ENCODE measurements at regions not wholly inside any gene's neighbourhood (a gene's known extent, or its start where the extent isn't known, plus 50 kb on each side); places are given as distances from the start of the nearest gene placed in this dataset.
"Not testable (repeated sequence)": the region's sequence is repeated elsewhere in the genome, so short reads cannot be mapped to it uniquely, and the experiment has no call there.

- TF ChIP-seq SUZ12 (IDR thresholded peaks at IDR 0.05; ENCODE audit: extremely low read depth, insufficient read depth, insufficient read length) (no peak), YY1 (IDR thresholded peaks at IDR 0.05; ENCODE audit: insufficient read depth, insufficient read length) (no peak), ZNF274 (IDR thresholded peaks at IDR 0.05; ENCODE audit: low read depth, low read length) (no peak)
- H3K4me1 ChIP-seq (ENCODE audit: insufficient read depth, insufficient read length) = no peaks in the 10 kb centered on the region
- H3K9me3 ChIP-seq (ENCODE audit: insufficient read depth, low read length) = peaks cover 13% of the 10 kb centered on the region
- DNase-seq (ENCODE audit: low read depth, low spot score) = no peak
- H3K9ac ChIP-seq (ENCODE audit: insufficient read length, low read depth) = no peak overlapping the region
- H3K4me3 ChIP-seq (ENCODE audit: insufficient read length, low read depth) = no peak overlapping the region
- H3K36me3 ChIP-seq (ENCODE audit: insufficient read depth, insufficient read length, low read length) = no peaks in the 10 kb centered on the region
- no peaks in the 10 kb centered on the region for H3K27me3 ChIP-seq (ENCODE audit: insufficient read depth, insufficient read length)
Measured at GRCh38 chr19:27717825-27718224, 1495.1 kb downstream of the UQCRFS1 start.

GRCh38 chr19:27716922-27717321, 1496.0 kb downstream of the UQCRFS1 start:
- no peaks in the 10 kb centered on the region for H3K27me3 ChIP-seq (ENCODE audit: insufficient read depth, insufficient read length)
- TF ChIP-seq SUZ12 (IDR thresholded peaks at IDR 0.05; ENCODE audit: extremely low read depth, insufficient read depth, insufficient read length) = no peak
- TF ChIP-seq ZNF274 (IDR thresholded peaks at IDR 0.05; ENCODE audit: low read depth, low read length) = no peak
- no peak for TF ChIP-seq YY1 (IDR thresholded peaks at IDR 0.05; ENCODE audit: insufficient read depth, insufficient read length)
- H3K9me3 ChIP-seq (ENCODE audit: insufficient read depth, low read length) = peaks cover 9% of the 10 kb centered on the region; the same call in 1 of the 2 replicates

DNA sequence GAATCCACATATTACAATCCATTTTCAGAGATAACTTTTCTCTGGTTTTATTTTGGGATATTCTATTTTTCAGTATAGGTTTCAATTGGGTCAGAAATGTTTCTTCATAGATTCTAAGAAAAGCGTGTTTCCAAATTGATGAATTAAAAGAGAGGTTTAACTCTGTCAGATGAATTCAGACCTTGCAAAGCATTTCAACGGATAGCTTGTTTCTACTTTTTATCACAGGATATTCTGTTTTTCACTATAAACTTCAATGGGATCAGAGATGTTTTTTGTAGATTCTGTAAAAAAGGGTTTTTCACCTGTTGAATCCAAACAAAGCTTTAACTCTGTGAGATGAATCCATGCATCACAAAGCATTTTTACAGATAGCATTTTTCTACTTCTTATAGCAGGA, 1498.1 kb downstream of the UQCRFS1 start:
- Histone ChIP-seq H3K4me3 (ENCODE audit: insufficient read length, low read depth) (no peak overlapping the region), H3K9me3 (ENCODE audit: insufficient read depth, low read length) (no peaks in the 10 kb centered on the region), H3K4me1 (ENCODE audit: insufficient read depth, insufficient read length) (no peaks in the 10 kb centered on the region), H3K9ac (ENCODE audit: insufficient read length, low read depth) (no peak overlapping the region), H3K36me3 (ENCODE audit: insufficient read depth, insufficient read length, low read length) (no peaks in the 10 kb centered on the region), H3K27me3 (ENCODE audit: insufficient read depth, insufficient read length) (no peaks in the 10 kb centered on the region)
- no peak for TF ChIP-seq SUZ12 (IDR thresholded peaks at IDR 0.05; ENCODE audit: extremely low read depth, insufficient read depth, insufficient read length)
- TF ChIP-seq YY1 (IDR thresholded peaks at IDR 0.05; ENCODE audit: insufficient read depth, insufficient read length) = no peak
- no peak for TF ChIP-seq ZNF274 (IDR thresholded peaks at IDR 0.05; ENCODE audit: low read depth, low read length)
- no peak for DNase-seq (ENCODE audit: low read depth, low spot score)

More at GRCh38 chr19:27716922-27717321, 1496.0 kb downstream of the UQCRFS1 start:
- DNase-seq (ENCODE audit: low read depth, low spot score) = no peak
- no peak overlapping the region for H3K4me3 ChIP-seq (ENCODE audit: insufficient read length, low read depth)
- no peaks in the 10 kb centered on the region for H3K36me3 ChIP-seq (ENCODE audit: insufficient read depth, insufficient read length, low read length)
- H3K9ac ChIP-seq (ENCODE audit: insufficient read length, low read depth) = no peak overlapping the region
- no peaks in the 10 kb centered on the region for H3K4me1 ChIP-seq (ENCODE audit: insufficient read depth, insufficient read length)

DNA sequence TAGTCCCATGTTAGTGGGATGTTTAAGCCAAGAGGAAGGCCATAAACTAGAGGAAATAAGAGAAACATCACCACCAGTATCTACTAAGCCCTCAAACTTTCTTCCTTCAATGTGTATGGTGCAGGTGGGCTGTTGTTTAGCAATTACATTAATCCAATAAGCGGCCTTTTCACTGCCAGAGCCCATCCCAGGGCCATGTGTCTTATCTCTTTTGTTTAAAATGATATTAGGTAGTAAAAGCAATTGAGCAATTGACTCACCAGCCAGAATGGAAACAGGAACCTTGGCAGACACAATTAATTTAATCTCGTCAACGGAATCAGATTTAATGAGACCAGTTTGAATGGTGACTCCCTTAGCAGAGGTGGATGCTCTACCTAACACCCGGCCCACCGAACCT, 1503.5 kb downstream of the UQCRFS1 start:
- H3K27me3 ChIP-seq (ENCODE audit: insufficient read depth, insufficient read length) = no peaks in the 10 kb centered on the region
- H3K4me3 ChIP-seq (ENCODE audit: insufficient read length, low read depth) = no peak overlapping the region
- no peaks in the 10 kb centered on the region for H3K9me3 ChIP-seq (ENCODE audit: insufficient read depth, low read length)
- H3K4me1 ChIP-seq (ENCODE audit: insufficient read depth, insufficient read length) = no peaks in the 10 kb centered on the region
- H3K9ac ChIP-seq (ENCODE audit: insufficient read length, low read depth) = no peak overlapping the region
- DNase-seq (ENCODE audit: low read depth, low spot score) = no peak
- TF ChIP-seq ZNF274 (IDR thresholded peaks at IDR 0.05; ENCODE audit: low read depth, low read length) = no peak
- no peaks in the 10 kb centered on the region for H3K36me3 ChIP-seq (ENCODE audit: insufficient read depth, insufficient read length, low read length)

DNA sequence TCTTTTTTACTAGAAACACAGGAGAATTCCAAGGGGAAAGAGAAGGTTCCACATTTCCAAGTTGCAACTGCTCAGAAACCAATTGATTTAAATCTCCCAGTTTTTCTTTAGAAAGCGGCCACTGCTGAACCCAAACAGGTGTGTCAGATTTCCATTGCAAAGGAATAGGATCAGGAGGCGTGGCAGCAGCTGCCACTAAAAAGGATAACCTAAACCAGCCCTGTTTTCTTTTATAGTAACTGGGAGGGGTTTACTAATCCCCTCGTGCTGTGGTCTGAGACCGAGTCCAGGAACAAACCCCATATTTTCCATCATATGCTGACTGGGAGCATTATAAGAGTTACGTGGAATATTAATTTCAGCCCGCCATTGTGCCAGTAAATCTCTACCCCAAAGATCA, 1504.0 kb downstream of the UQCRFS1 start:
- DNase-seq (ENCODE audit: low read depth, low spot score); H3K4me3 ChIP-seq (ENCODE audit: insufficient read length, low read depth); H3K27me3 ChIP-seq (ENCODE audit: insufficient read depth, insufficient read length); H3K4me1 ChIP-seq (ENCODE audit: insufficient read depth, insufficient read length); H3K9ac ChIP-seq (ENCODE audit: insufficient read length, low read depth); H3K36me3 ChIP-seq (ENCODE audit: insufficient read depth, insufficient read length, low read length); H3K9me3 ChIP-seq (ENCODE audit: insufficient read depth, low read length): not testable (repeated sequence)

GRCh38 chr19:27707026-27707425, 1505.9 kb downstream of the UQCRFS1 start:
- H3K36me3 ChIP-seq (ENCODE audit: insufficient read depth, insufficient read length, low read length); H3K9ac ChIP-seq (ENCODE audit: insufficient read length, low read depth): not testable (repeated sequence)

GRCh38 chr19:27705896-27706295, 1507.1 kb downstream of the UQCRFS1 start:
- peaks cover 4% of the 10 kb centered on the region; the same call in 1 of the 2 replicates for H3K9me3 ChIP-seq (ENCODE audit: insufficient read depth, low read length)
- H3K36me3 ChIP-seq (ENCODE audit: insufficient read depth, insufficient read length, low read length) = no peaks in the 10 kb centered on the region
- no peak overlapping the region for H3K9ac ChIP-seq (ENCODE audit: insufficient read length, low read depth)
- no peak for DNase-seq (ENCODE audit: low read depth, low spot score)
- no peak overlapping the region for H3K4me3 ChIP-seq (ENCODE audit: insufficient read length, low read depth)
- no peaks in the 10 kb centered on the region for H3K27me3 ChIP-seq (ENCODE audit: insufficient read depth, insufficient read length)
- TF ChIP-seq SUZ12 (IDR thresholded peaks at IDR 0.05; ENCODE audit: extremely low read depth, insufficient read depth, insufficient read length) (no peak), ZNF274 (IDR thresholded peaks at IDR 0.05; ENCODE audit: low read depth, low read length) (no peak), YY1 (IDR thresholded peaks at IDR 0.05; ENCODE audit: insufficient read depth, insufficient read length) (no peak)
- H3K4me1 ChIP-seq (ENCODE audit: insufficient read depth, insufficient read length) = no peaks in the 10 kb centered on the region

More at GRCh38 chr19:27707026-27707425, 1505.9 kb downstream of the UQCRFS1 start:
- not testable (repeated sequence) for H3K4me3 ChIP-seq (ENCODE audit: insufficient read length, low read depth); H3K27me3 ChIP-seq (ENCODE audit: insufficient read depth, insufficient read length); H3K4me1 ChIP-seq (ENCODE audit: insufficient read depth, insufficient read length); DNase-seq (ENCODE audit: low read depth, low spot score); H3K9me3 ChIP-seq (ENCODE audit: insufficient read depth, low read length)

DNA sequence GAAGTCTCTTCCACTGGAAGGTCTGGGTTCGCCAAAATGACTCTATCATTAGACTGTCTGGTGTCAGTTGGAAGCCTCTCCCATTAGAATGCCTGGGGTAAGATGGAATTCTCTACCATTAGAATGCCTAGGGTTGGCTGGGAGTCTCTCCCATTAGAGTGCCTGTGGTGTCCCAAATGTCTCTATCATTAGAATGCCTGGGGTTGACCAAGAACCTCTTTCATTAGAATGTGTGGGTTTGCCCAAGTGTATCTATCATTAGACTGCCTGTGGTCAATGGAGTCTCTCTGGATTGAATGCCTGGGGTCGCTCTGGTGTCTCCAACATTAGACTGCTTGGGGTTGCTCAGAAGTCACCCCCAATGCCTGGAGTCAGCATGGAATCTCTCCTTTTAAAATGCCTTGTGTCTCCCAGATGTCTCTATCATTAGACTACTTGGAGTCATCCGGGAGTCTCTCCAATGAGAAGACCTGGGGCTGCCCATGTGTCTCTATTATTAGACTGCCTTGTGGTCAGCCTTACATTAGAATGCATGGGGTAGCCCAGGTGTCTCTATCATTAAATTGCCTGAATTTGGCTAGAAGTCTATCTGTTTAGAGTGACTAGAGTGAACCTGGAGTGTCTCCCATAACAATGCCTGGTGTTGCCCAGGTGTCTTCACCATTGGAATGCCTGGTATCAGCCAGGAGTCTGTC, 1518.4 kb downstream of the UQCRFS1 start:
- Histone ChIP-seq H3K36me3 (ENCODE audit: insufficient read depth, insufficient read length, low read length) (no peaks in the 10 kb centered on the region), H3K27me3 (ENCODE audit: insufficient read depth, insufficient read length) (no peaks in the 10 kb centered on the region), H3K4me1 (ENCODE audit: insufficient read depth, insufficient read length) (no peaks in the 10 kb centered on the region), H3K9ac (ENCODE audit: insufficient read length, low read depth) (no peak overlapping the region), H3K4me3 (ENCODE audit: insufficient read length, low read depth) (no peak overlapping the region), H3K9me3 (ENCODE audit: insufficient read depth, low read length) (peaks cover 15% of the 10 kb centered on the region; the same call in 1 of the 2 replicates)
- DNase-seq (ENCODE audit: low read depth, low spot score) = no peak
- TF ChIP-seq YY1 (IDR thresholded peaks at IDR 0.05; ENCODE audit: insufficient read depth, insufficient read length) (no peak), SUZ12 (IDR thresholded peaks at IDR 0.05; ENCODE audit: extremely low read depth, insufficient read depth, insufficient read length) (no peak), ZNF274 (IDR thresholded peaks at IDR 0.05; ENCODE audit: low read depth, low read length) (no peak)

All from NT2/D1 (cell line).